ENCODE measurements at regions not wholly inside any gene's neighbourhood (a gene's known extent, or its start where the extent isn't known, plus 50 kb on each side); places are given as distances from the start of the nearest gene placed in this dataset.

DNA sequence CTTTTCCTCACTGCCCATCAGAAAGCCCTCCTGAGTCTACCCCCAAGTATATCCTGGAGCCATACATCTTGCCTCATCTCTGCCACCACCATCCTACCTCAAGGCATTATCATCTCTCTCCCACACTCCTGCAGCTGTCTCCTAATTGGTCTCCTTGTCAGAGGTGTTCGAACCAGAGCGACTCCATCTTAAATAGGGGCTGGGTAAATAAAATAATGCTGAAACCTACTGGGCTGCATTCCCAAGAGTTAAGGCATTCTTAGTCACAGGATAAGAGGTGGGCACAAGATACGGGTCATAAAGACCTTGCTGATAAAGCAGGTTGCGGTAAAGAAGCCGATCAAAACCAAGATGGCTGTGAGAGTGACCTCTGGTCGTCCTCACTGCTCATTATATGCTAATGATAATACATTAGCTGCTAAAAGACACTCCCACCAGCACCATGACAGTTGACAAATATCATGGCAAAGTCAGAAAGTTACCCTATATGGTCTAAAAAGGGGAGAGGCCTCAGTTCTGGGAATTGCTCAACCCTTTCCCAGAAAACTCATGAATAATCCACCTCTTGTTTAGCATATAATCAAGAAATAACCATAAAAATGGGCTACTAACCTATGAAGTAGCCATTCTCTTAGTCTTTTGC lies 97.0 kb upstream of the C16orf82 start:
- no peak for TF ChIP-seq CTCF (IDR thresholded peaks at IDR 0.05)
- no peak for TF ChIP-seq POLR2A (IDR thresholded peaks at IDR 0.05)
